Colonic mucosa (tissue), 4 donors: ENCODE measurements at regions not wholly inside any gene's neighbourhood (a gene's known extent, or its start where the extent isn't known, plus 50 kb on each side); places are given as distances from the start of the nearest gene placed in this dataset.

ENCODE experiments used
- DNase-seq: peaks from one replicate; pipeline ENCODE4 v3.0.0-alpha.2; 2020
- H3K27ac ChIP-seq: fragments of 200-600 bp; one replicate; pipeline ENCODE4 v1.8.0; 2021
- H3K27me3 ChIP-seq: fragments of 200-600 bp; one replicate; pipeline ENCODE4 v1.8.0; 2021
- H3K36me3 ChIP-seq: fragments of 200-600 bp; one replicate; pipeline ENCODE4 v1.8.0; 2021
- H3K4me1 ChIP-seq: fragments of 200-600 bp; one replicate; pipeline ENCODE4 v1.8.0; 2021; ENCODE audit warnings: mild to moderate bottlenecking
- H3K4me3 ChIP-seq: fragments of 200-600 bp; one replicate; pipeline ENCODE4 v1.8.0; 2021
- H3K9ac ChIP-seq, 2 donors: one replicate each; pipeline ENCODE4 v1.7.0; 2013; ENCODE audit warnings: control low read depth in 2 of 2, low read depth in 2 of 2, low read length in 2 of 2
- H3K9me3 ChIP-seq: fragments of 200-600 bp; one replicate; pipeline ENCODE4 v1.8.0; 2021
- CTCF ChIP-seq: fragments of 200-600 bp; IDR thresholded peaks from one replicate; pipeline ENCODE4 v1.8.0; 2022; ENCODE audit warnings: antibody characterized with exemption, mild to moderate bottlenecking
- intact Hi-C: fragments of 100-400 bp; cut with DNase I; formaldehyde crosslinking; loops from one replicate; pipeline ENCODE4 v1.14.1; 2022
- donor health status: healthy.
- donor health status: DM: no; HTN: no; CAD: no.
- donor health status: DM: no; HTN: no; CAD: no.

- no peak overlapping the region for H3K27ac ChIP-seq
- no peaks in the 10 kb centered on the region for H3K9me3 ChIP-seq
- no peaks in the 10 kb centered on the region for H3K36me3 ChIP-seq
- H3K9ac ChIP-seq = no peak overlapping the region
- no peaks in the 10 kb centered on the region for H3K4me1 ChIP-seq
- intact Hi-C loops = no loop called here
- no peaks in the 10 kb centered on the region for H3K27me3 ChIP-seq
- DNase-seq = no peak
- no peak overlapping the region for H3K4me3 ChIP-seq
- TF ChIP-seq CTCF = no peak
Measured at GRCh38 chr3:71907996-71908395, 123.0 kb upstream of the PROK2 start.

- TF ChIP-seq CTCF = no peak
- H3K36me3 ChIP-seq = no peaks in the 10 kb centered on the region
- no peaks in the 10 kb centered on the region for H3K4me1 ChIP-seq
Measured at GRCh38 chr3:71906976-71907375, 122.0 kb upstream of the PROK2 start.

GRCh38 chr3:71905426-71905825 is 120.5 kb upstream of the PROK2 start:
- no peaks in the 10 kb centered on the region for H3K9me3 ChIP-seq
- no peaks in the 10 kb centered on the region for H3K4me1 ChIP-seq
- H3K27ac ChIP-seq = no peak overlapping the region
- no peak overlapping the region for H3K4me3 ChIP-seq
- no peak for DNase-seq
- no peaks in the 10 kb centered on the region for H3K36me3 ChIP-seq
- no peak overlapping the region for H3K9ac ChIP-seq
- H3K27me3 ChIP-seq = no peaks in the 10 kb centered on the region
- TF ChIP-seq CTCF = no peak
- intact Hi-C loops = no loop called here

More at GRCh38 chr3:71906976-71907375, 122.0 kb upstream of the PROK2 start:
- H3K27ac ChIP-seq = no peak overlapping the region
- H3K4me3 ChIP-seq = no peak overlapping the region
- no peak overlapping the region for H3K9ac ChIP-seq
- no peaks in the 10 kb centered on the region for H3K27me3 ChIP-seq
- no peak for DNase-seq
- no peaks in the 10 kb centered on the region for H3K9me3 ChIP-seq
- intact Hi-C loops = no loop called here

- intact Hi-C loops = no loop called here
- no peaks in the 10 kb centered on the region for H3K4me1 ChIP-seq
- no peak for TF ChIP-seq CTCF
- no peak overlapping the region for H3K9ac ChIP-seq
- no peaks in the 10 kb centered on the region for H3K36me3 ChIP-seq
- no peak overlapping the region for H3K27ac ChIP-seq
- H3K27me3 ChIP-seq = no peaks in the 10 kb centered on the region
- no peaks in the 10 kb centered on the region for H3K9me3 ChIP-seq
- no peak for DNase-seq
- no peak overlapping the region for H3K4me3 ChIP-seq
Measured at GRCh38 chr3:71903936-71904335, 119.0 kb upstream of the PROK2 start.

GRCh38 chr3:71903112-71903495 is 118.2 kb upstream of the PROK2 start:
- H3K9me3 ChIP-seq = no peaks in the 10 kb centered on the region
- no peak for TF ChIP-seq CTCF
- DNase-seq = no peak
- H3K27me3 ChIP-seq = no peaks in the 10 kb centered on the region
- H3K27ac ChIP-seq = no peak overlapping the region
- intact Hi-C loops = no loop called here
- H3K4me3 ChIP-seq = no peak overlapping the region
- H3K36me3 ChIP-seq = no peaks in the 10 kb centered on the region
- H3K9ac ChIP-seq = no peak overlapping the region
- no peaks in the 10 kb centered on the region for H3K4me1 ChIP-seq
